ENCODE measurements at regions not wholly inside any gene's neighbourhood (a gene's known extent, or its start where the extent isn't known, plus 50 kb on each side); places are given as distances from the start of the nearest gene placed in this dataset.

GRCh38 chr11:90766121-90766520 is 543.3 kb upstream of the CHORDC1 start:
- TF ChIP-seq CTCF (IDR thresholded peaks at IDR 0.05; ENCODE audit: poor library complexity) = no peak
- TF ChIP-seq EZH2 (IDR thresholded peaks at IDR 0.05; ENCODE audit: borderline replicate concordance) = no peak
- TF ChIP-seq EZH2phosphoT487 (IDR thresholded peaks at IDR 0.05; ENCODE audit: low read depth, severe bottlenecking, unreplicated experiment) = no peak

Data from hepatocyte (in vitro differentiated cells).